Smooth muscle cell (in vitro differentiated cells): ENCODE measurements at regions not wholly inside any gene's neighbourhood (a gene's known extent, or its start where the extent isn't known, plus 50 kb on each side); places are given as distances from the start of the nearest gene placed in this dataset.

Experiments
- DNase-seq: peaks from one replicate; lab custom pipeline; 2025; ENCODE audit not compliant: unreplicated experiment; lab: John Stamatoyannopoulos, UW
- H2AFZ ChIP-seq: fragments of 200-600 bp; sonication (generic); 2 replicates; pipeline ENCODE4 v1.6.0; 2016; ENCODE audit warnings: antibody characterized with exemption, low read depth, mild to moderate bottlenecking
- H3F3A ChIP-seq: fragments of 200-600 bp; sonication (generic); 2 replicates; pipeline ENCODE4 v1.6.0; 2017; ENCODE audit warnings: antibody characterized with exemption, low read depth
- H3K27ac ChIP-seq: fragments of 200-600 bp; sonication (generic); 2 replicates; pipeline ENCODE4 v1.5.1; 2016; ENCODE audit warnings: low read depth, mild to moderate bottlenecking
- H3K27me3 ChIP-seq: fragments of 200-600 bp; sonication (generic); 2 replicates; pipeline ENCODE4 v1.6.1; 2016; ENCODE audit warnings: low read depth, mild to moderate bottlenecking
- H3K36me3 ChIP-seq: fragments of 200-600 bp; sonication (generic); 2 replicates; pipeline ENCODE4 v1.5.1; 2016; ENCODE audit warnings: low read depth
- H3K4me1 ChIP-seq: fragments of 200-600 bp; sonication (generic); 2 replicates; pipeline ENCODE4 v1.5.1; 2016; ENCODE audit warnings: low read depth
- H3K4me2 ChIP-seq: fragments of 200-600 bp; sonication (generic); 2 replicates; pipeline ENCODE4 v1.6.0; 2016; ENCODE audit warnings: mild to moderate bottlenecking
- H3K4me3 ChIP-seq: fragments of 200-600 bp; sonication (generic); 2 replicates; pipeline ENCODE4 v1.5.1; 2016; ENCODE audit warnings: mild to moderate bottlenecking
- H3K79me2 ChIP-seq: fragments of 200-600 bp; sonication (generic); 2 replicates; pipeline ENCODE4 v1.6.0; 2016; ENCODE audit warnings: low read depth, mild to moderate bottlenecking
- H3K9ac ChIP-seq: fragments of 200-600 bp; sonication (generic); 2 replicates; pipeline ENCODE4 v1.6.0; 2016; ENCODE audit warnings: low read depth
- H3K9me3 ChIP-seq: fragments of 200-600 bp; sonication (generic); replicated peaks from 2 replicates; pipeline ENCODE4 v1.5.1; 2016; ENCODE audit warnings: low read depth
- H4K20me1 ChIP-seq: fragments of 200-600 bp; sonication (generic); 2 replicates; pipeline ENCODE4 v1.6.0; 2016; ENCODE audit warnings: low read depth
- CTCF ChIP-seq: fragments of 200-600 bp; sonication (generic); IDR thresholded peaks from 2 replicates; pipeline ENCODE4 v1.5.1; 2017; ENCODE audit warnings: borderline replicate concordance, mild to moderate bottlenecking, antibody characterized with exemption; ENCODE audit not compliant: insufficient read depth, poor library complexity, severe bottlenecking
- WGBS: methylation state at CpG from one replicate; pipeline ENCODE4 v1.1.7; 2016; ENCODE audit warnings: low lambda C conversion rate; 5-methylcytosine and 5-hydroxymethylcytosine counted together

GRCh38 chr9:90021216-90021906 lies 416.5 kb downstream of the GADD45G start:
- no peak for DNase-seq
- Histone ChIP-seq H3K79me2 (no peaks in the 10 kb centered on the region), H3K4me3 (no peak overlapping the region), H3K4me2 (no peak overlapping the region), H3K27me3 (no peaks in the 10 kb centered on the region), H3K27ac (no peak overlapping the region), H3F3A (no peaks in the 10 kb centered on the region), H4K20me1 (no peaks in the 10 kb centered on the region), H3K9ac (no peak overlapping the region), H2AFZ (no peak overlapping the region), H3K36me3 (no peaks in the 10 kb centered on the region), H3K9me3 (no peaks in the 10 kb centered on the region), H3K4me1 (no peaks in the 10 kb centered on the region)
- TF ChIP-seq CTCF, result no peak
- 96% methylated on average over 14 of the region's 14 CpGs for WGBS

- no peak for DNase-seq
- H3K27me3 ChIP-seq, result no peaks in the 10 kb centered on the region
- no peak overlapping the region for H2AFZ ChIP-seq
- no peaks in the 10 kb centered on the region for H3K4me1 ChIP-seq
- H3K79me2 ChIP-seq, result no peaks in the 10 kb centered on the region
- H3K9me3 ChIP-seq, result no peaks in the 10 kb centered on the region
- no peaks in the 10 kb centered on the region for H3K36me3 ChIP-seq
- H3K4me3 ChIP-seq, result no peak overlapping the region
- H4K20me1 ChIP-seq, result no peaks in the 10 kb centered on the region
- TF ChIP-seq CTCF, result no peak
- H3K27ac ChIP-seq, result no peak overlapping the region
- H3F3A ChIP-seq, result no peaks in the 10 kb centered on the region
- 73% methylated on average over 3 of the region's 3 CpGs for WGBS
- no peak overlapping the region for H3K4me2 ChIP-seq
- H3K9ac ChIP-seq, result no peak overlapping the region
These were observed 417.7 kb downstream of the GADD45G start for GRCh38 chr9:90022474-90022873.

GRCh38 chr9:90023861-90024260 lies 419.0 kb downstream of the GADD45G start:
- H3K27me3 ChIP-seq, result no peaks in the 10 kb centered on the region
- no peaks in the 10 kb centered on the region for H3K4me1 ChIP-seq
- no peak overlapping the region for H3K4me2 ChIP-seq
- H3K79me2 ChIP-seq, result no peaks in the 10 kb centered on the region
- H3K27ac ChIP-seq, result no peak overlapping the region
- no peaks in the 10 kb centered on the region for H3F3A ChIP-seq
- H3K9ac ChIP-seq, result no peak overlapping the region
- DNase-seq, result no peak
- no peak overlapping the region for H3K4me3 ChIP-seq
- no peaks in the 10 kb centered on the region for H3K9me3 ChIP-seq
- no peak for TF ChIP-seq CTCF
- H4K20me1 ChIP-seq, result no peaks in the 10 kb centered on the region
- 86% methylated on average over 5 of the region's 5 CpGs for WGBS
- no peaks in the 10 kb centered on the region for H3K36me3 ChIP-seq
- no peak overlapping the region for H2AFZ ChIP-seq

- no peak overlapping the region for H2AFZ ChIP-seq
- H3K27me3 ChIP-seq, result no peaks in the 10 kb centered on the region
- H3F3A ChIP-seq, result no peaks in the 10 kb centered on the region
- no peaks in the 10 kb centered on the region for H3K36me3 ChIP-seq
- H3K4me3 ChIP-seq, result no peak overlapping the region
- H3K9ac ChIP-seq, result no peak overlapping the region
- no peak overlapping the region for H3K27ac ChIP-seq
- WGBS, result 86% methylated on average over 3 of the region's 3 CpGs
- DNase-seq, result no peak
- H3K4me1 ChIP-seq, result no peaks in the 10 kb centered on the region
- TF ChIP-seq CTCF, result no peak
- no peaks in the 10 kb centered on the region for H3K9me3 ChIP-seq
- H3K79me2 ChIP-seq, result no peaks in the 10 kb centered on the region
- H4K20me1 ChIP-seq, result no peaks in the 10 kb centered on the region
- H3K4me2 ChIP-seq, result no peak overlapping the region
These were observed 419.6 kb downstream of the GADD45G start for GRCh38 chr9:90024409-90024808.
